ENCODE measurements at regions not wholly inside any gene's neighbourhood (a gene's known extent, or its start where the extent isn't known, plus 50 kb on each side); places are given as distances from the start of the nearest gene placed in this dataset.

GRCh38 chr2:205908212-205909183, 177.5 kb downstream of the INO80D start:
- TF ChIP-seq, protein P1, sequence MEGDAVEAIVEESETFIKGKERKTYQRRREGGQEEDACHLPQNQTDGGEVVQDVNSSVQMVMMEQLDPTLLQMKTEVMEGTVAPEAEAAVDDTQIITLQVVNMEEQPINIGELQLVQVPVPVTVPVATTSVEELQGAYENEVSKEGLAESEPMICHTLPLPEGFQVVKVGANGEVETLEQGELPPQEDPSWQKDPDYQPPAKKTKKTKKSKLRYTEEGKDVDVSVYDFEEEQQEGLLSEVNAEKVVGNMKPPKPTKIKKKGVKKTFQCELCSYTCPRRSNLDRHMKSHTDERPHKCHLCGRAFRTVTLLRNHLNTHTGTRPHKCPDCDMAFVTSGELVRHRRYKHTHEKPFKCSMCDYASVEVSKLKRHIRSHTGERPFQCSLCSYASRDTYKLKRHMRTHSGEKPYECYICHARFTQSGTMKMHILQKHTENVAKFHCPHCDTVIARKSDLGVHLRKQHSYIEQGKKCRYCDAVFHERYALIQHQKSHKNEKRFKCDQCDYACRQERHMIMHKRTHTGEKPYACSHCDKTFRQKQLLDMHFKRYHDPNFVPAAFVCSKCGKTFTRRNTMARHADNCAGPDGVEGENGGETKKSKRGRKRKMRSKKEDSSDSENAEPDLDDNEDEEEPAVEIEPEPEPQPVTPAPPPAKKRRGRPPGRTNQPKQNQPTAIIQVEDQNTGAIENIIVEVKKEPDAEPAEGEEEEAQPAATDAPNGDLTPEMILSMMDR (IDR thresholded peaks at IDR 0.05) = no peak
- TF ChIP-seq EP300 (IDR thresholded peaks at IDR 0.05) (no peak), POLR2A (IDR thresholded peaks at IDR 0.05) (no peak), POLR2AphosphoS5 (IDR thresholded peaks at IDR 0.05) (no peak)
- H3K4me1 ChIP-seq = no peaks in the 10 kb centered on the region
- no peaks in the 10 kb centered on the region for H3K9me3 ChIP-seq
- no peaks in the 10 kb centered on the region for H3K36me3 ChIP-seq
- no peak for ATAC-seq (ENCODE audit: low FRiP score in 2 of 2)
- H3K4me3 ChIP-seq = no peak overlapping the region
- DNase-seq = no peak
- H3K27ac ChIP-seq = no peak overlapping the region
- no peaks in the 10 kb centered on the region for H3K27me3 ChIP-seq
- WGBS, 2 donors = 74 to 86% methylated on average over 16 of the region's 16 CpGs

GRCh38 chr2:205906419-205906818, 179.6 kb downstream of the INO80D start:
- H3K27me3 ChIP-seq = no peaks in the 10 kb centered on the region
- H3K9me3 ChIP-seq = no peaks in the 10 kb centered on the region
- H3K36me3 ChIP-seq = no peaks in the 10 kb centered on the region
- no peaks in the 10 kb centered on the region for H3K4me1 ChIP-seq
- TF ChIP-seq EP300 (IDR thresholded peaks at IDR 0.05) (no peak), POLR2AphosphoS5 (IDR thresholded peaks at IDR 0.05) (no peak), POLR2A (IDR thresholded peaks at IDR 0.05) (no peak)
- TF ChIP-seq, protein P1 (IDR thresholded peaks at IDR 0.05) = no peak
- ATAC-seq (ENCODE audit: low FRiP score in 2 of 2) (peak in 1 of 2 donors; percentile 37), DNase-seq (no peak)
- WGBS, 2 donors = 76 to 92% methylated on average over 7 of the region's 7 CpGs
- H3K4me3 ChIP-seq = no peak overlapping the region
- no peak overlapping the region for H3K27ac ChIP-seq

GRCh38 chr2:205905576-205905975, 180.4 kb downstream of the INO80D start:
- H3K27me3 ChIP-seq = no peaks in the 10 kb centered on the region
- H3K27ac ChIP-seq = no peak overlapping the region
- no peaks in the 10 kb centered on the region for H3K36me3 ChIP-seq
- no peak for TF ChIP-seq POLR2A (IDR thresholded peaks at IDR 0.05)
- no peak for TF ChIP-seq EP300 (IDR thresholded peaks at IDR 0.05)
- TF ChIP-seq, protein P1 (IDR thresholded peaks at IDR 0.05) = no peak
- TF ChIP-seq POLR2AphosphoS5 (IDR thresholded peaks at IDR 0.05) = no peak
- H3K4me1 ChIP-seq = no peaks in the 10 kb centered on the region
- 77 to 83% methylated on average over 1 of the region's 1 CpG for WGBS, 2 donors
- ATAC-seq (ENCODE audit: low FRiP score in 2 of 2) = no peak
- no peaks in the 10 kb centered on the region for H3K9me3 ChIP-seq
- no peak for DNase-seq
- no peak overlapping the region for H3K4me3 ChIP-seq

DNA sequence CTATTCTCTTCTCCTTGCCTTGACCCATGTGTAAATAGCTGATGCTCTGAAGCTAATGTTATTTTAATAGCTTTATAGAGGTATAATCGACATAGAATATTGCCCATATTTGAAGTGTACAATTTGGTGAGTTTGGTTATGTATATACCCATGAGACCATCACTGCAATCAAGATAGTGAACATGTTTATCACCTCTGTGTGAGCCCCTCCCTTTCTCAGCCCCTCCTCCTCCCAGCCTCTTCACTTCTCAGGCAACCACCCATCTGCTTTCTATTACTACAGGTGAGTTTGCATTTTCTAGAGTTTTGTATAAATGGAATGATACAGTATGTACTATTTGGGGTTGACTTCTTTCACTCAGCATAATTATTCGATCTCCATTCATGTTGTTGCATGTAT, 181.1 kb downstream of the INO80D start:
- no peaks in the 10 kb centered on the region for H3K27me3 ChIP-seq
- H3K4me1 ChIP-seq = no peaks in the 10 kb centered on the region
- H3K9me3 ChIP-seq = no peaks in the 10 kb centered on the region
- DNase-seq (no peak), ATAC-seq (ENCODE audit: low FRiP score in 2 of 2) (no peak)
- no peak overlapping the region for H3K27ac ChIP-seq
- TF ChIP-seq POLR2AphosphoS5 (IDR thresholded peaks at IDR 0.05) = no peak
- TF ChIP-seq POLR2A (IDR thresholded peaks at IDR 0.05) = no peak
- TF ChIP-seq, protein P1 (IDR thresholded peaks at IDR 0.05) = no peak
- TF ChIP-seq EP300 (IDR thresholded peaks at IDR 0.05) = no peak
- H3K36me3 ChIP-seq = no peaks in the 10 kb centered on the region
- H3K4me3 ChIP-seq = no peak overlapping the region
- WGBS, 2 donors = 79 to 81% methylated on average over 2 of the region's 2 CpGs
